ENCODE measurements at regions not wholly inside any gene's neighbourhood (a gene's known extent, or its start where the extent isn't known, plus 50 kb on each side); places are given as distances from the start of the nearest gene placed in this dataset.

DNA sequence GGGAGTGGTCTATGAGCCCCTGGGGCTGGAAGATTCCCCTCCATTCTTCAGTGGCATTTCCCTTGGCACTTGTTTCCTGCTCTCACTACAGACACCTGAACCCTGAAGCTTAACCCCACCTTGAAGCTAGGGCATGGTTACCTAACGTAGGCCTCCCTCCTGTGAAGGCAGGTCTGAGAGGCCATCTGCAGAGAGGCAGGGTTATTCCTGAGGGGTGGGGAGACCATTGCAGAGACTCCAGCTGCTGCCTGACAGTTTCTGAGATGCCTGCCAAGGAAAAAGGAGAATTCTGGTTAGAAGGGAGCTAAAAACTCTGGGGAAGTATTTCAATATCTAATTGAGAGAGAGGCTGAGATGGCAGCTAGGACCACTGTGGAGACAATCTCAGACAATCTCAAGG, 119.3 kb upstream of the NDUFV2 start:
- TF ChIP-seq EZH2 (IDR thresholded peaks at IDR 0.05; ENCODE audit: low read length, unreplicated experiment), result no peak
- TF ChIP-seq, protein P1, sequence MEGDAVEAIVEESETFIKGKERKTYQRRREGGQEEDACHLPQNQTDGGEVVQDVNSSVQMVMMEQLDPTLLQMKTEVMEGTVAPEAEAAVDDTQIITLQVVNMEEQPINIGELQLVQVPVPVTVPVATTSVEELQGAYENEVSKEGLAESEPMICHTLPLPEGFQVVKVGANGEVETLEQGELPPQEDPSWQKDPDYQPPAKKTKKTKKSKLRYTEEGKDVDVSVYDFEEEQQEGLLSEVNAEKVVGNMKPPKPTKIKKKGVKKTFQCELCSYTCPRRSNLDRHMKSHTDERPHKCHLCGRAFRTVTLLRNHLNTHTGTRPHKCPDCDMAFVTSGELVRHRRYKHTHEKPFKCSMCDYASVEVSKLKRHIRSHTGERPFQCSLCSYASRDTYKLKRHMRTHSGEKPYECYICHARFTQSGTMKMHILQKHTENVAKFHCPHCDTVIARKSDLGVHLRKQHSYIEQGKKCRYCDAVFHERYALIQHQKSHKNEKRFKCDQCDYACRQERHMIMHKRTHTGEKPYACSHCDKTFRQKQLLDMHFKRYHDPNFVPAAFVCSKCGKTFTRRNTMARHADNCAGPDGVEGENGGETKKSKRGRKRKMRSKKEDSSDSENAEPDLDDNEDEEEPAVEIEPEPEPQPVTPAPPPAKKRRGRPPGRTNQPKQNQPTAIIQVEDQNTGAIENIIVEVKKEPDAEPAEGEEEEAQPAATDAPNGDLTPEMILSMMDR (conservative IDR thresholded peaks at IDR 0.05; ENCODE audit: low read depth, low read length), result no peak
- TF ChIP-seq EZH2phosphoT487 (IDR thresholded peaks at IDR 0.05; ENCODE audit: borderline replicate concordance, low read length), result no peak

All from PC-3 (cell line).